ENCODE measurements at regions not wholly inside any gene's neighbourhood (a gene's known extent, or its start where the extent isn't known, plus 50 kb on each side); places are given as distances from the start of the nearest gene placed in this dataset.

GRCh38 chr3:101944308-101944707 lies 95.0 kb downstream of the NFKBIZ start:
- TF ChIP-seq ELF4 (IDR thresholded peaks at IDR 0.05) (no peak), FOXM1 (IDR thresholded peaks at IDR 0.05; ENCODE audit: borderline replicate concordance) (no peak), PKNOX1 (IDR thresholded peaks at IDR 0.05) (no peak), BHLHE40 (IDR thresholded peaks at IDR 0.05; ENCODE audit: borderline replicate concordance) (no peak), L3MBTL2 (conservative IDR thresholded peaks at IDR 0.05) (no peak), FOXK2 (IDR thresholded peaks at IDR 0.05) (no peak)

All from HEK293T (cell line).